ENCODE measurements at regions not wholly inside any gene's neighbourhood (a gene's known extent, or its start where the extent isn't known, plus 50 kb on each side); places are given as distances from the start of the nearest gene placed in this dataset.

- no peak overlapping the region for H3K4me2 ChIP-seq (replicated peaks; ENCODE audit: extremely low read depth, low read length, poor library complexity, severe bottlenecking)
- H3K9me3 ChIP-seq (replicated peaks in 1 of 2; ENCODE audit: control insufficient read depth in 1 of 2, insufficient read depth in 1 of 2, low read length in 2 of 2): peaks cover 0 to 10% of the 10 kb centered on the region in 2 donors
- no peak for TF ChIP-seq CTCF (IDR thresholded peaks at IDR 0.05)
- H2AFZ ChIP-seq (ENCODE audit: insufficient read depth, low read depth, low read length, poor library complexity, severe bottlenecking): no peak overlapping the region
- H3K79me2 ChIP-seq (ENCODE audit: insufficient read depth, low read length): no peaks in the 10 kb centered on the region
- H3K27ac ChIP-seq (ENCODE audit: low read depth in 1 of 2, low read length in 2 of 2): no peak overlapping the region
- intact Hi-C loops (cut with micrococcal nuclease): no loop called here
- Mint-ChIP-seq H3K27me3 (ENCODE audit: low read depth in 3 of 3) (peaks cover 6 to 7% (median 6%) of the 10 kb centered on the region in 3 donors), H3K36me3 (no peaks in the 10 kb centered on the region), H3K9me3 (peaks cover 0 to 11% (median 6%) of the 10 kb centered on the region in 7 donors), H3K27ac (no peak overlapping the region), H3K4me1 (no peaks in the 10 kb centered on the region), H3K4me3 (no peak overlapping the region)
- 95% methylated on average over 4 of the region's 5 CpGs for WGBS (ENCODE audit: insufficient coverage)
- no peaks in the 10 kb centered on the region for H3K27me3 ChIP-seq (ENCODE audit: control insufficient read depth in 2 of 2, insufficient read depth in 2 of 2, low read length in 2 of 2)
- no peak overlapping the region for H3K4me3 ChIP-seq (replicated peaks in 1 of 3; ENCODE audit: low read depth in 2 of 3, low read length in 3 of 3)
- H3K4me1 ChIP-seq (ENCODE audit: control insufficient read depth in 1 of 2, insufficient read depth in 2 of 2, low read length in 2 of 2): no peaks in the 10 kb centered on the region
- DNase-seq: no peak
- no peaks in the 10 kb centered on the region for H3K36me3 ChIP-seq (replicated peaks in 1 of 2; ENCODE audit: control insufficient read depth in 1 of 2, insufficient read depth in 2 of 2, low read length in 2 of 2)
- no peaks in the 10 kb centered on the region for H4K20me1 ChIP-seq (ENCODE audit: insufficient read depth, low read length)
- H3K9ac ChIP-seq (ENCODE audit: insufficient read depth, low read length, poor library complexity, severe bottlenecking): no peak overlapping the region
These were observed 64.3 kb downstream of the RHOB start for GRCh38 chr2:20511130-20511529.

- Histone ChIP-seq H3K79me2 (ENCODE audit: insufficient read depth, low read length) (no peaks in the 10 kb centered on the region), H3K4me1 (ENCODE audit: control insufficient read depth in 1 of 2, insufficient read depth in 2 of 2, low read length in 2 of 2) (no peaks in the 10 kb centered on the region), H3K36me3 (replicated peaks in 1 of 2; ENCODE audit: control insufficient read depth in 1 of 2, insufficient read depth in 2 of 2, low read length in 2 of 2) (no peaks in the 10 kb centered on the region), H3K4me2 (replicated peaks; ENCODE audit: extremely low read depth, low read length, poor library complexity, severe bottlenecking) (no peak overlapping the region), H3K27me3 (ENCODE audit: control insufficient read depth in 2 of 2, insufficient read depth in 2 of 2, low read length in 2 of 2) (no peaks in the 10 kb centered on the region), H4K20me1 (ENCODE audit: insufficient read depth, low read length) (no peaks in the 10 kb centered on the region), H3K9me3 (replicated peaks in 1 of 2; ENCODE audit: control insufficient read depth in 1 of 2, insufficient read depth in 1 of 2, low read length in 2 of 2) (peaks cover 0 to 10% of the 10 kb centered on the region in 2 donors), H3K4me3 (replicated peaks in 1 of 3; ENCODE audit: low read depth in 2 of 3, low read length in 3 of 3) (no peak overlapping the region), H3K27ac (ENCODE audit: low read depth in 1 of 2, low read length in 2 of 2) (no peak overlapping the region), H2AFZ (ENCODE audit: insufficient read depth, low read depth, low read length, poor library complexity, severe bottlenecking) (no peak overlapping the region), H3K9ac (ENCODE audit: insufficient read depth, low read length, poor library complexity, severe bottlenecking) (no peak overlapping the region)
- H3K36me3 Mint-ChIP-seq: no peaks in the 10 kb centered on the region
- no peaks in the 10 kb centered on the region for H3K4me1 Mint-ChIP-seq
- H3K27ac Mint-ChIP-seq: no peak overlapping the region
- H3K9me3 Mint-ChIP-seq: peaks cover 0 to 11% (median 6%) of the 10 kb centered on the region in 7 donors
- WGBS (ENCODE audit: insufficient coverage): 97% methylated on average over 11 of the region's 11 CpGs
- H3K27me3 Mint-ChIP-seq (ENCODE audit: low read depth in 3 of 3): peaks cover 4 to 6% (median 5%) of the 10 kb centered on the region in 3 donors
- no peak for DNase-seq
- intact Hi-C loops (cut with micrococcal nuclease): no loop called here
- H3K4me3 Mint-ChIP-seq: no peak overlapping the region
- TF ChIP-seq CTCF (IDR thresholded peaks at IDR 0.05): no peak
These were observed 65.3 kb downstream of the RHOB start for GRCh38 chr2:20512061-20512605.
